AG10803 (cell line): ENCODE measurements at regions not wholly inside any gene's neighbourhood (a gene's known extent, or its start where the extent isn't known, plus 50 kb on each side); places are given as distances from the start of the nearest gene placed in this dataset.

Experiments
- DNase-seq: peaks from one replicate; pipeline ENCODE4 v3.0.0; 2010; ENCODE audit warnings: low read depth
- H3K4me3 ChIP-seq: 2 replicates; pipeline ENCODE4 v1.5.1; 2011; ENCODE audit warnings: mild to moderate bottlenecking, low read length, control low read depth
- TF ChIP-seq, protein P1 (sequence below): conservative IDR thresholded peaks from 2 replicates; pipeline ENCODE4 v1.5.1; 2011; ENCODE audit warnings: mild to moderate bottlenecking, low read length, control low read depth, inconsistent platforms

DNA sequence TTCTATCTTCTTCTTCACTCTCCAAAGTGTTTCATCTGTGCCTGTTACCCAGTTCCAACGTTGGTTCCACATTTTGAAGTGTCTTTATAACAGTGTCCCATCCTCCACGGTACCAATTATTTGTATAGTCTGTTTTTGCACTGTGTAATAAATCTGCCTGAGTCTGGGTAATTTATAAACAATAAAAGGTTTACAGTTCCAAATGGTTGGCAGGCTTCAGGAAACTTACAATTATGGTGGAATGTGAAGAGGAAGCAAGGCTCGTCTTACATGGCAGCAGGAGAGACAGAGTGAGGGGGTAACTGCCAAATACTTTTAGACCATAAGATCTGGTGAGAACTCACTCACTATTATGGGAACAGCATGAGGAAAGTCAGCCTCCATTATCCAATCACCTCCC is 465.4 kb upstream of the CDH9 start:
- DNase-seq: no peak
- H3K4me3 ChIP-seq: no peak overlapping the region
- TF ChIP-seq, protein P1, sequence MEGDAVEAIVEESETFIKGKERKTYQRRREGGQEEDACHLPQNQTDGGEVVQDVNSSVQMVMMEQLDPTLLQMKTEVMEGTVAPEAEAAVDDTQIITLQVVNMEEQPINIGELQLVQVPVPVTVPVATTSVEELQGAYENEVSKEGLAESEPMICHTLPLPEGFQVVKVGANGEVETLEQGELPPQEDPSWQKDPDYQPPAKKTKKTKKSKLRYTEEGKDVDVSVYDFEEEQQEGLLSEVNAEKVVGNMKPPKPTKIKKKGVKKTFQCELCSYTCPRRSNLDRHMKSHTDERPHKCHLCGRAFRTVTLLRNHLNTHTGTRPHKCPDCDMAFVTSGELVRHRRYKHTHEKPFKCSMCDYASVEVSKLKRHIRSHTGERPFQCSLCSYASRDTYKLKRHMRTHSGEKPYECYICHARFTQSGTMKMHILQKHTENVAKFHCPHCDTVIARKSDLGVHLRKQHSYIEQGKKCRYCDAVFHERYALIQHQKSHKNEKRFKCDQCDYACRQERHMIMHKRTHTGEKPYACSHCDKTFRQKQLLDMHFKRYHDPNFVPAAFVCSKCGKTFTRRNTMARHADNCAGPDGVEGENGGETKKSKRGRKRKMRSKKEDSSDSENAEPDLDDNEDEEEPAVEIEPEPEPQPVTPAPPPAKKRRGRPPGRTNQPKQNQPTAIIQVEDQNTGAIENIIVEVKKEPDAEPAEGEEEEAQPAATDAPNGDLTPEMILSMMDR: no peak

DNA sequence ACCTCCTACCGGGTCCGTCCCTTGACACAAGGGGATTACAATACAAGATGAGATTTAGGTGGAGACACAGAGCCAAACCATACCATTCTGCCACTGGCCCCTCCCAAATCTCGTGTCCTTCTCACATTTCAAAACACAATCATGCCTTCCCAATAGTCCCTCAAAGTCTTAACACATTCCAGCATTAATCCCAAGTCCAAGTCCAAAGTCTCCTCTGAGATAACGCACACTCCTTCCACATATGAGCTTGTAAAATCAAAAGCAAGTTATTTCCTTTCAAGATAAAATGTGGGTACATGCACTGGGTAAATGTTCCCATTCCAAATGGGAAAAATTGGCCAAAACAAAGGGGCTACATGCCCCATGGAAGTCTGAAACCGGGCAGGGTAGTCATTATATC is 463.9 kb upstream of the CDH9 start:
- DNase-seq: no peak
- TF ChIP-seq, protein P1: no peak
- no peak overlapping the region for H3K4me3 ChIP-seq

DNA sequence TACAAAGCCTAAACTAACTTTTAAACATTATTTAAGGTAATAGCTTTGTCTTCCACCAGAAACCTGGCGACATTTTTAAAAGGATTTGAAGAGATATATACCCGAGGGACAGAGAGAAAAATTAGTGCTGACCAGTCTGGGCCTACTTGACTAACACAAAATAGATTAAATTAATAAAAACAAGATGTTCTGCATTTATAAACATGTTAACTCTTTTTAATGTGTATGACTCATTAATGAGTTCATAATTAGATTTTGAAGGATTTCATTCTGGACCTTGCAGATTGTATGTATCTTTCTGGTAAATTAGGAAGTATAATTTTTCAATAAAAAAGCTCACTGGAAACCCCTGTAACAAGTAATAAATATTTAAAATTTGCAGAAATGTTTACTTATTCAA is 459.1 kb upstream of the CDH9 start:
- H3K4me3 ChIP-seq: no peak overlapping the region
- no peak for DNase-seq
- TF ChIP-seq, protein P1: no peak

DNA sequence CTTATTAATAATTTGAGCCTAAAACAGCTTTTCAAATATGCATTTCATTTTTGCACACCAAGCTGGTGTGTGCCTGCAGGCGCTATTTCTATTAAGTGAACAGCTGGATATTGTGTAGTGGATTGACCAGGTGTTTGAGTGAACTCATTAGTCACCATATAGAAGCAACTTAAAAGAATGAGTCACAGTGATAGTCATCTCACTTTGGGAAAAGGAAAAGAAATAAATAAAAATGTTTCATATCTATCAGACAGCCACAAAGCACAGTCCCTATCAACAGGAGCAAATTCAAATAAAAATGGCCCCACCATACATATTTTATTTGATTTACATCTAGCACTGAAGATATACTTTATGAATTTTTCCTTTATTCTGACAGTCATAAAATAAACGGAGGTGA is 456.5 kb upstream of the CDH9 start:
- TF ChIP-seq, protein P1: no peak
- H3K4me3 ChIP-seq: no peak overlapping the region
- no peak for DNase-seq

DNA sequence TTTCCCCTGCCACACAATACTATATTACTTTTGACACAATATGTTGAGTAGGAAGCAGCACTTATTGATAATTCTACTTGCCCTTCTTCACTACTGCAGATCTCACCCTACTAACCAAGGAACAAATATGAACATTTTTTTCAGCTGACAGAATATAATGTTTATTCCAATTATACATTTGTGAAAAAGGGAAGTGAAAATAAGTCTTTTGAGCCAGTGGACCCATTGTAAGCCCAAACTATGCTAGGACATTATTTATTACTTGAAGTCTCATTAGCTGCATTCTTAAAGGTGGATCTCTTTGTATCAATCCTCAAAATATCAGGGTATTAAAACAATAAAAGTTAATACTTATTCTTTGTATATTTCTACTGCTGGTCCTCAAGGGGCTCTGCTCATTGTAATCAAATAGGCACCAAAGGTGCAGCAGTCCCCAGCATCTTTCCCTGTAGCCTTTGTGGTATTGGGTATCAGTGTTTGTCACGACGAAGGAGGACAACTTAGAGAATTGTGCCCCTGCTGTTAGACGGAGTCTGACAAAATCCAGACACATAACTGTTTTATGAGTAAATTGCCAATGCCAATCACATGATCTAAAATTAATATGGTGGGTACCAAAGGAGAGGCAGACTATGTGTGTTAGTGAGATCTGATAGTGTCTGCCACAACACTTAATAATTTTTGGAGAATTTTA is 453.5 kb upstream of the CDH9 start:
- TF ChIP-seq, protein P1: no peak
- DNase-seq: no peak
- no peak overlapping the region for H3K4me3 ChIP-seq

DNA sequence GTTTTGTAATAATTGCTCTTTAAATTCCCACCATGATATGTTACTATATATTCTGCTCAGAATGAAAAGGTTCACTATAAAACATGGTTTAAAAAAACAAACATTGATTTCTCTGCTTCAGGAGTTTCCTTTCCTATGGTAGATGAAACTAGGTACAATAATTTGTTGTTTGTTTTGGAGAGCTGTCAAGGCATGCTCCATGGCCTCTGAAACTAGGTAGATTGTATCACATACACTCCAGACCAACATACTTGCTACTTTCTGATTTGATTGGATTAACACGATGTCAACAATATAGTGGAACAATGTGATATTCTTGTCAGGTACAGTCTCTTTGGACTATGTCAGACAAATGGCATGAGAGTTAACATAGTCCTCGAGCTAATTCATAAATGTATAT is 452.7 kb upstream of the CDH9 start:
- no peak overlapping the region for H3K4me3 ChIP-seq
- no peak for DNase-seq
- TF ChIP-seq, protein P1: no peak

DNA sequence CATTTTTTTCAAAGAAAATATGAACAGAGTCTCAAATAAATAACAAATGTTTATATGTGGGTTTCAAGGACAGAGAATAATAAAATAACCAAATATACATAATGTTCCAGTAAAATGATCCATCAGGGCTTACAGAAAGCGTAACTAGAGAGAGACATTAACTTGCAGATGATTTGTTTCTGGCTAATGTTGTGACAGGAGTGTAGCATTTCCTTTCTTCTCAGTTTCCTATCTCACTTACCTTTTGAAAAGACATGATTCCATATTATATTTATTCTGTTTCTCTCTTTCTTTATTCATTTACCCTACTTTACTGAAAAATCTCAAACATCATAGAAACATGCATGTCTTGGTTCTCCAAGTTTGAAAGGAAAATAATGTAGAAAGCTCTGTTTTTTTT is 451.3 kb upstream of the CDH9 start:
- H3K4me3 ChIP-seq: no peak overlapping the region
- DNase-seq: no peak
- TF ChIP-seq, protein P1: no peak
